ENCODE measurements at regions not wholly inside any gene's neighbourhood (a gene's known extent, or its start where the extent isn't known, plus 50 kb on each side); places are given as distances from the start of the nearest gene placed in this dataset.
"Not testable (repeated sequence)": the region's sequence is repeated elsewhere in the genome, so short reads cannot be mapped to it uniquely, and the experiment has no call there.

- not testable (repeated sequence) for DNase-seq (ENCODE audit: low read depth, low spot score)
Measured at GRCh38 chr1:99444211-99444927, 180.1 kb downstream of the PLPPR4 start.

- no peak for DNase-seq (ENCODE audit: low read depth, low spot score)
Measured at GRCh38 chr1:99445071-99445470, 180.8 kb downstream of the PLPPR4 start.

- DNase-seq (ENCODE audit: low read depth, low spot score): no peak
Measured at GRCh38 chr1:99445486-99445885, 181.2 kb downstream of the PLPPR4 start.

- no peak for DNase-seq (ENCODE audit: low read depth, low spot score)
Measured at GRCh38 chr1:99447721-99448120, 183.4 kb downstream of the PLPPR4 start.

- DNase-seq (ENCODE audit: low read depth, low spot score): no peak
Measured at GRCh38 chr1:99455760-99456159, 190.2 kb upstream of the PALMD start.

GRCh38 chr1:99456536-99456935 lies 189.4 kb upstream of the PALMD start:
- DNase-seq (ENCODE audit: low read depth, low spot score): no peak

GRCh38 chr1:99457381-99458165 lies 188.3 kb upstream of the PALMD start:
- DNase-seq (ENCODE audit: low read depth, low spot score): no peak

GRCh38 chr1:99461499-99461898 lies 184.4 kb upstream of the PALMD start:
- DNase-seq (ENCODE audit: low read depth, low spot score): no peak

- no peak for DNase-seq (ENCODE audit: low read depth, low spot score)
Measured at GRCh38 chr1:99464738-99465137, 181.2 kb upstream of the PALMD start.

GRCh38 chr1:99465176-99465900 lies 180.6 kb upstream of the PALMD start:
- no peak for DNase-seq (ENCODE audit: low read depth, low spot score)

GRCh38 chr1:99467645-99468044 lies 178.3 kb upstream of the PALMD start:
- DNase-seq (ENCODE audit: low read depth, low spot score): no peak

GRCh38 chr1:99469550-99469971 lies 176.4 kb upstream of the PALMD start:
- no peak for DNase-seq (ENCODE audit: low read depth, low spot score)

- no peak for DNase-seq (ENCODE audit: low read depth, low spot score)
Measured at GRCh38 chr1:99472893-99473292, 173.0 kb upstream of the PALMD start.

- DNase-seq (ENCODE audit: low read depth, low spot score): no peak
Measured at GRCh38 chr1:99474350-99474893, 171.5 kb upstream of the PALMD start.

- DNase-seq (ENCODE audit: low read depth, low spot score): no peak
Measured at GRCh38 chr1:99476058-99476457, 169.9 kb upstream of the PALMD start.

- no peak for DNase-seq (ENCODE audit: low read depth, low spot score)
Measured at GRCh38 chr1:99481391-99481996, 164.4 kb upstream of the PALMD start.

GRCh38 chr1:99482286-99482685 lies 163.6 kb upstream of the PALMD start:
- DNase-seq (ENCODE audit: low read depth, low spot score): no peak

- DNase-seq (ENCODE audit: low read depth, low spot score): no peak
Measured at GRCh38 chr1:99482750-99483149, 163.2 kb upstream of the PALMD start.

GRCh38 chr1:99490031-99490430 lies 155.9 kb upstream of the PALMD start:
- DNase-seq (ENCODE audit: low read depth, low spot score): no peak

- DNase-seq (ENCODE audit: low read depth, low spot score): no peak
Measured at GRCh38 chr1:99496067-99496466, 149.8 kb upstream of the PALMD start.

GRCh38 chr1:99497690-99498089 lies 148.2 kb upstream of the PALMD start:
- DNase-seq (ENCODE audit: low read depth, low spot score): no peak

GRCh38 chr1:99500541-99500940 lies 145.4 kb upstream of the PALMD start:
- DNase-seq (ENCODE audit: low read depth, low spot score): no peak
